ENCODE measurements at regions not wholly inside any gene's neighbourhood (a gene's known extent, or its start where the extent isn't known, plus 50 kb on each side); places are given as distances from the start of the nearest gene placed in this dataset.

GRCh38 chr19:29018542-29018941, 194.4 kb downstream of the UQCRFS1 start:
- H3K4me3 ChIP-seq (replicated peaks in 1 of 2; ENCODE audit: low read depth in 2 of 2, low read length in 2 of 2) = no peak overlapping the region
- TF ChIP-seq CTCF (IDR thresholded peaks at IDR 0.05; ENCODE audit: low read depth, low read length) = no peak
- no peak for DNase-seq (ENCODE audit: low read depth in 2 of 2)

- no peak overlapping the region for H3K4me3 ChIP-seq (replicated peaks in 1 of 2; ENCODE audit: low read depth in 2 of 2, low read length in 2 of 2)
- DNase-seq (ENCODE audit: low read depth in 2 of 2) = no peak
- TF ChIP-seq CTCF (IDR thresholded peaks at IDR 0.05; ENCODE audit: low read depth, low read length) = no peak
Measured at GRCh38 chr19:29017788-29018187, 195.2 kb downstream of the UQCRFS1 start.

GRCh38 chr19:29016926-29017760, 195.8 kb downstream of the UQCRFS1 start:
- TF ChIP-seq CTCF (IDR thresholded peaks at IDR 0.05; ENCODE audit: low read depth, low read length) = no peak
- no peak overlapping the region for H3K4me3 ChIP-seq (replicated peaks in 1 of 2; ENCODE audit: low read depth in 2 of 2, low read length in 2 of 2)
- peak in 1 of 2 donors; percentile 17 for DNase-seq (ENCODE audit: low read depth in 2 of 2)

- DNase-seq (ENCODE audit: low read depth in 2 of 2) = no peak
- H3K4me3 ChIP-seq (replicated peaks in 1 of 2; ENCODE audit: low read depth in 2 of 2, low read length in 2 of 2) = no peak overlapping the region
- TF ChIP-seq CTCF (IDR thresholded peaks at IDR 0.05; ENCODE audit: low read depth, low read length) = no peak
Measured at GRCh38 chr19:29016353-29016752, 196.6 kb downstream of the UQCRFS1 start.

GRCh38 chr19:29015569-29015968, 197.4 kb downstream of the UQCRFS1 start:
- TF ChIP-seq CTCF (IDR thresholded peaks at IDR 0.05; ENCODE audit: low read depth, low read length) = no peak
- DNase-seq (ENCODE audit: low read depth in 2 of 2) = no peak
- H3K4me3 ChIP-seq (replicated peaks in 1 of 2; ENCODE audit: low read depth in 2 of 2, low read length in 2 of 2) = no peak overlapping the region

- no peak for TF ChIP-seq CTCF (IDR thresholded peaks at IDR 0.05; ENCODE audit: low read depth, low read length)
- H3K4me3 ChIP-seq (replicated peaks in 1 of 2; ENCODE audit: low read depth in 2 of 2, low read length in 2 of 2) = no peak overlapping the region
- DNase-seq (ENCODE audit: low read depth in 2 of 2) = no peak
Measured at GRCh38 chr19:29014857-29015436, 198.0 kb downstream of the UQCRFS1 start.

Measured in cardiac fibroblast (primary cell).